DOHH2 (cell line): ENCODE measurements at regions not wholly inside any gene's neighbourhood (a gene's known extent, or its start where the extent isn't known, plus 50 kb on each side); places are given as distances from the start of the nearest gene placed in this dataset.

ENCODE experiments used
- H3F3A ChIP-seq: fragments of 200-600 bp; sonication (generic), shearing (Covaris generic); 2 replicates; pipeline ENCODE4 v1.6.0; 2016; ENCODE audit warnings: antibody characterized with exemption, mild to moderate bottlenecking; ENCODE audit not compliant: control insufficient read depth, insufficient read depth
- H3K27ac ChIP-seq: fragments of 200-600 bp; sonication (generic); 2 replicates; pipeline ENCODE4 v1.5.1; 2014; ENCODE audit warnings: low read depth, mild to moderate bottlenecking, low read length, moderate library complexity
- H3K27me3 ChIP-seq: fragments of 200-600 bp; sonication (generic); 2 replicates; pipeline ENCODE4 v1.6.1; 2014; ENCODE audit warnings: mild to moderate bottlenecking, low read length, mixed read lengths; ENCODE audit not compliant: control insufficient read depth
- H3K36me3 ChIP-seq: fragments of 200-600 bp; sonication (generic); 2 replicates; pipeline ENCODE4 v1.6.1; 2014; ENCODE audit warnings: mild to moderate bottlenecking, low read length, moderate library complexity, mixed read lengths; ENCODE audit not compliant: control insufficient read depth
- H3K4me1 ChIP-seq: fragments of 200-600 bp; sonication (generic); 2 replicates; pipeline ENCODE4 v1.6.1; 2014; ENCODE audit warnings: mild to moderate bottlenecking, low read length, mixed read lengths; ENCODE audit not compliant: control insufficient read depth
- H3K4me2 ChIP-seq: fragments of 200-600 bp; sonication (generic); 2 replicates; pipeline ENCODE4 v1.6.0; 2014; ENCODE audit warnings: mild to moderate bottlenecking, low read length, moderate library complexity
- H3K4me3 ChIP-seq: fragments of 200-600 bp; sonication (generic); 2 replicates; pipeline ENCODE4 v1.5.1; 2014; ENCODE audit warnings: mild to moderate bottlenecking, low read length, mixed read lengths
- H3K79me2 ChIP-seq: fragments of 200-600 bp; sonication (generic); 2 replicates; pipeline ENCODE4 v1.6.1; 2014; ENCODE audit warnings: mild to moderate bottlenecking, low read length, mixed read lengths; ENCODE audit not compliant: control insufficient read depth
- H3K9me2 ChIP-seq: fragments of 200-600 bp; sonication (generic); replicated peaks from 2 replicates; pipeline ENCODE4 v1.6.1; 2014; ENCODE audit warnings: mild to moderate bottlenecking, low read length, mixed read lengths; ENCODE audit not compliant: control insufficient read depth
- H3K9me3 ChIP-seq: fragments of 200-600 bp; sonication (generic); 2 replicates; pipeline ENCODE4 v1.6.1; 2014; ENCODE audit warnings: antibody characterized with exemption, low read length, mixed read lengths; ENCODE audit not compliant: control insufficient read depth, insufficient read depth
- H4K20me1 ChIP-seq: fragments of 200-600 bp; sonication (generic); 2 replicates; pipeline ENCODE4 v1.6.0; 2014; ENCODE audit warnings: low read depth, mild to moderate bottlenecking, antibody characterized with exemption, low read length, moderate library complexity; ENCODE audit not compliant: control insufficient read depth, insufficient read depth
- EZH2phosphoT487 ChIP-seq: fragments of 200-600 bp; sonication (generic); IDR thresholded peaks from 2 replicates; pipeline ENCODE4 v1.6.1; 2017; ENCODE audit warnings: borderline replicate concordance, mild to moderate bottlenecking, antibody characterized with exemption, low read length, moderate library complexity, mixed read lengths
- TF ChIP-seq, protein P1 (sequence below): fragments of 200-600 bp; sonication (generic); IDR thresholded peaks from one replicate; pipeline ENCODE4 v1.5.1; 2014; ENCODE audit warnings: antibody characterized with exemption, mild to moderate bottlenecking, low read depth, low read length; ENCODE audit not compliant: poor library complexity, severe bottlenecking

DNA sequence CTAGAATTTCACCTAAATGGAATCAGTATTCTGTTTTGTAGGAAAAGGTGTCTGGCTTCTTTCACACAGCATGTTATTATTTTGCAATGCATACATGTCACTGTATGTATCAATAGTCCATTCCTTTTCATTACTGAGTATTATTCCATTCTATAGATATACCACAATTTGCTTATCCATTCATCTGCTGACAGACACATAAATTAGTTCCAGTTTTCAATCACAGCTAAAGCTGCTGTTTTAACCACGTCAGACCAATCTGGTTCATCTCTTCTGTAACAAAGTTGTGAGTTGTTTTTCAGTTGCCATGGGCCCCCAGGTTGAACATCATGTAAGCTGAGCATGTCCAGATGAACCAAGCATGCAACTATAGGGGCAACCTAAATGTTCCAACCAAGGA is 282.1 kb upstream of the MKLN1 start:
- H3F3A ChIP-seq: peaks cover 8% of the 10 kb centered on the region; the same call in 1 of the 2 replicates
- H3K36me3 ChIP-seq: peaks cover 55% of the 10 kb centered on the region
- H3K27ac ChIP-seq: no peak overlapping the region
- H3K4me2 ChIP-seq: no peak overlapping the region
- H3K9me3 ChIP-seq: no peaks in the 10 kb centered on the region
- peaks cover 87% of the 10 kb centered on the region for H3K79me2 ChIP-seq
- TF ChIP-seq, protein P1, sequence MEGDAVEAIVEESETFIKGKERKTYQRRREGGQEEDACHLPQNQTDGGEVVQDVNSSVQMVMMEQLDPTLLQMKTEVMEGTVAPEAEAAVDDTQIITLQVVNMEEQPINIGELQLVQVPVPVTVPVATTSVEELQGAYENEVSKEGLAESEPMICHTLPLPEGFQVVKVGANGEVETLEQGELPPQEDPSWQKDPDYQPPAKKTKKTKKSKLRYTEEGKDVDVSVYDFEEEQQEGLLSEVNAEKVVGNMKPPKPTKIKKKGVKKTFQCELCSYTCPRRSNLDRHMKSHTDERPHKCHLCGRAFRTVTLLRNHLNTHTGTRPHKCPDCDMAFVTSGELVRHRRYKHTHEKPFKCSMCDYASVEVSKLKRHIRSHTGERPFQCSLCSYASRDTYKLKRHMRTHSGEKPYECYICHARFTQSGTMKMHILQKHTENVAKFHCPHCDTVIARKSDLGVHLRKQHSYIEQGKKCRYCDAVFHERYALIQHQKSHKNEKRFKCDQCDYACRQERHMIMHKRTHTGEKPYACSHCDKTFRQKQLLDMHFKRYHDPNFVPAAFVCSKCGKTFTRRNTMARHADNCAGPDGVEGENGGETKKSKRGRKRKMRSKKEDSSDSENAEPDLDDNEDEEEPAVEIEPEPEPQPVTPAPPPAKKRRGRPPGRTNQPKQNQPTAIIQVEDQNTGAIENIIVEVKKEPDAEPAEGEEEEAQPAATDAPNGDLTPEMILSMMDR: no peak
- TF ChIP-seq EZH2phosphoT487: no peak
- no peaks in the 10 kb centered on the region for H3K27me3 ChIP-seq
- no peak overlapping the region for H3K4me3 ChIP-seq
- peaks cover 5% of the 10 kb centered on the region; the same call in 1 of the 2 replicates for H4K20me1 ChIP-seq
- H3K4me1 ChIP-seq: peaks cover 4% of the 10 kb centered on the region
- H3K9me2 ChIP-seq: no peaks in the 10 kb centered on the region

DNA sequence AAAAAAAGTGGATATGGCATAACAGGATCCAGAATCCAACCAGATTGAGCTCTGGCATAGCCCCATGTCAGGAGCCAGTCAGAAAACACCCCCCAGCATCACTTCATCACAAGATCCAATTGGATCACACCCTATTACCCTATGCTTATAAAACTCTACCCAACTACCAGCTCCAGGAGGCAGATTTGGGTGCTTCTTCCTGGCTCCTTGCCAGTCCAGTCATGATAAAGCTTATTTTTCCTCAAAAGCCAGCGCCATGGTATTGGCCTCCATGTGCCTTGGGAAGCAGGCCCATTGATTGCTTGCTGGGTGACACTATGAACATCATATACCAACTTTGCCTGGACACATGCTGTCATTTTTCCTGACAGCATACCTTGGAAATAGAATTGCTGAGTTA is 281.4 kb upstream of the MKLN1 start:
- Histone ChIP-seq H4K20me1 (peaks cover 3% of the 10 kb centered on the region; the same call in 1 of the 2 replicates), H3K36me3 (peaks cover 62% of the 10 kb centered on the region), H3K79me2 (peaks cover 89% of the 10 kb centered on the region), H3K9me3 (no peaks in the 10 kb centered on the region), H3F3A (0 out of 2 replicates have a peak, but pooled peaks cover 3% of the 10 kb centered on the region), H3K4me3 (no peak overlapping the region), H3K4me1 (no peaks in the 10 kb centered on the region), H3K27ac (no peak overlapping the region), H3K4me2 (no peak overlapping the region), H3K9me2 (no peaks in the 10 kb centered on the region), H3K27me3 (no peaks in the 10 kb centered on the region)
- TF ChIP-seq, protein P1: no peak
- no peak for TF ChIP-seq EZH2phosphoT487

DNA sequence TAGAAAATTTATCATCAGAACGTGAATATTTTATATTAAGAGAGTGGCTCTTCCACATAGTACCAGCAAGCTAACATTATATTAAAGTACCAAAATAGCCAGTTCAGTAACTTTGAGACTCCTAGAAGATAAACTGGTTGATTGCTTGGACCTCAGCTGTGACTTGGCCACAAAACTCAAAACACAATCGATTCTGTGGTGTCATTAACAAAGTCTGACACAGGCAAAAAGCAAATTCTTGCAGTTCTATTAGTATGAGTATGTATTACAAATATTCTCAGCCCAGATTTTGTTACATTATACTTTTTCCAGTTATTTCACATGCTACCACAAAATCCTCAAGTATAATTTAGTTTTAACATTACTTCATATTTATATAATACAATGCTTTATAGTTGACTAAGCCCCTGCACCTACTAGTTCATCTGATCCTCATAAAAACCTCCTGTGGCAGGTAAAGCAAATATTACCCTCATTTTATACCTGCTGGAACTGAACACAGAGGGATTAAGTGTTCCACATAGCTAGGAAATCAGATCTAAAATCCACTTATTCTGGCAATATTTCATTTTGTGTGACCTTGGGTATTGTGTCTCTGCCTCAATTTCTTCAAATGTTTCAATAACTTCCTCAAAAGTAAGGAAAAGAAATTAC is 279.9 kb upstream of the MKLN1 start:
- H3K36me3 ChIP-seq: peaks cover 65% of the 10 kb centered on the region
- peaks cover 3% of the 10 kb centered on the region; the same call in 1 of the 2 replicates for H4K20me1 ChIP-seq
- H3K4me3 ChIP-seq: no peak overlapping the region
- H3K9me2 ChIP-seq: no peaks in the 10 kb centered on the region
- H3K4me2 ChIP-seq: no peak overlapping the region
- H3K27me3 ChIP-seq: no peaks in the 10 kb centered on the region
- peaks cover 82% of the 10 kb centered on the region for H3K79me2 ChIP-seq
- no peaks in the 10 kb centered on the region for H3F3A ChIP-seq
- no peaks in the 10 kb centered on the region for H3K4me1 ChIP-seq
- no peak overlapping the region for H3K27ac ChIP-seq
- no peaks in the 10 kb centered on the region for H3K9me3 ChIP-seq
- TF ChIP-seq, protein P1: no peak
- TF ChIP-seq EZH2phosphoT487: no peak
